HG03439 (cell line): ENCODE measurements at regions not wholly inside any gene's neighbourhood (a gene's known extent, or its start where the extent isn't known, plus 50 kb on each side); places are given as distances from the start of the nearest gene placed in this dataset.

Experiments
- ATAC-seq: cut with Tn5 transposase; IDR thresholded peaks from one replicate; pipeline ENCODE4 v1.9.1; 2021; ENCODE audit warnings: mild to moderate bottlenecking, moderate library complexity; ENCODE audit not compliant: unreplicated experiment

GRCh38 chr18:42588786-42589185, 526.7 kb downstream of the RIT2 start:
- no peak for ATAC-seq

GRCh38 chr18:42604820-42605219, 510.7 kb downstream of the RIT2 start:
- ATAC-seq = no peak

- no peak for ATAC-seq
These were observed 508.5 kb downstream of the RIT2 start for GRCh38 chr18:42606886-42607495.

- no peak for ATAC-seq
These were observed 504.4 kb downstream of the RIT2 start for GRCh38 chr18:42611134-42611533.

GRCh38 chr18:42614619-42615293, 500.7 kb downstream of the RIT2 start:
- ATAC-seq = no peak

GRCh38 chr18:42617221-42617620, 498.3 kb downstream of the RIT2 start:
- no peak for ATAC-seq

GRCh38 chr18:42619771-42620170, 495.7 kb downstream of the RIT2 start:
- ATAC-seq = no peak

- ATAC-seq = no peak
These were observed 494.8 kb downstream of the RIT2 start for GRCh38 chr18:42620657-42621056.

- no peak for ATAC-seq
These were observed 491.6 kb downstream of the RIT2 start for GRCh38 chr18:42623935-42624334.

GRCh38 chr18:42632801-42633200, 482.7 kb downstream of the RIT2 start:
- no peak for ATAC-seq

GRCh38 chr18:42635378-42636048, 480.0 kb downstream of the RIT2 start:
- ATAC-seq = no peak

GRCh38 chr18:42636309-42636708, 479.2 kb downstream of the RIT2 start:
- no peak for ATAC-seq

- no peak for ATAC-seq
These were observed 475.3 kb downstream of the RIT2 start for GRCh38 chr18:42640160-42640559.

GRCh38 chr18:42641996-42642395, 473.5 kb downstream of the RIT2 start:
- no peak for ATAC-seq

- ATAC-seq = no peak
These were observed 470.8 kb downstream of the RIT2 start for GRCh38 chr18:42644729-42645131.

- ATAC-seq = no peak
These were observed 466.0 kb downstream of the RIT2 start for GRCh38 chr18:42649331-42650035.

GRCh38 chr18:42654556-42654955, 460.9 kb downstream of the RIT2 start:
- no peak for ATAC-seq

- ATAC-seq = no peak
These were observed 457.9 kb downstream of the RIT2 start for GRCh38 chr18:42657551-42657950.

- ATAC-seq = no peak
These were observed 457.3 kb downstream of the RIT2 start for GRCh38 chr18:42658171-42658570.

- no peak for ATAC-seq
These were observed 456.3 kb downstream of the RIT2 start for GRCh38 chr18:42659187-42659586.

- no peak for ATAC-seq
These were observed 444.6 kb downstream of the RIT2 start for GRCh38 chr18:42670860-42671259.

GRCh38 chr18:42675810-42676209, 439.7 kb downstream of the RIT2 start:
- ATAC-seq = no peak
